Sigmoid colon (tissue), 6 donors: ENCODE measurements at regions not wholly inside any gene's neighbourhood (a gene's known extent, or its start where the extent isn't known, plus 50 kb on each side); places are given as distances from the start of the nearest gene placed in this dataset.

ENCODE experiments used
- DNase-seq: peaks from one replicate; pipeline ENCODE4 v3.0.0-alpha.2; 2019
- H3K27ac ChIP-seq, 4 donors: fragments of 200-600 bp; sonication (generic); one replicate each; pipeline ENCODE4 v1.5.1; 2016 to 2019; ENCODE audit warnings: mild to moderate bottlenecking in 1 of 4
- H3K27me3 ChIP-seq, 3 donors: fragments of 200-600 bp; sonication (generic); one replicate each; pipeline ENCODE4 v1.5.1; 2019; ENCODE audit warnings: mild to moderate bottlenecking in 1 of 3
- H3K36me3 ChIP-seq, 4 donors: fragments of 200-600 bp; sonication (generic); one replicate each; pipeline ENCODE4 v1.5.1; 2016 to 2019
- H3K4me1 ChIP-seq, 4 donors: fragments of 200-600 bp; sonication (generic); one replicate each; pipeline ENCODE4 v1.5.1; 2017 to 2019
- H3K4me3 ChIP-seq, 4 donors: fragments of 200-600 bp; sonication (generic); one replicate each; pipeline ENCODE4 v1.5.1; 2017 to 2019; ENCODE audit warnings: mild to moderate bottlenecking in 2 of 4, moderate library complexity in 1 of 4
- H3K9me3 ChIP-seq, 4 donors: fragments of 200-600 bp in 3 of 4; sonication (generic) in 3 of 4; one replicate each; pipeline versions ENCODE4 v1.5.1 to v1.6.1; 2013 to 2019
- CTCF ChIP-seq, 4 experiments: fragments of 450-650 bp in 3 of 4; fragments of 200-600 bp in 1 of 4; IDR thresholded peaks; one replicate each; pipeline ENCODE4 v1.5.1; 2016 to 2019; ENCODE audit warnings: antibody characterized with exemption in 4 of 4, mild to moderate bottlenecking in 3 of 4, moderate library complexity in 2 of 4
- EP300 ChIP-seq, 4 donors: sonication (generic); formaldehyde crosslinking; IDR thresholded peaks; one replicate each; pipeline ENCODE4 v1.6.1; 2017; ENCODE audit warnings: antibody characterized with exemption in 4 of 4
- POLR2A ChIP-seq, 2 donors: fragments of 450-650 bp; IDR thresholded peaks; one replicate each; pipeline ENCODE4 v1.6.1; 2016; ENCODE audit warnings: antibody characterized with exemption in 2 of 2, mild to moderate bottlenecking in 2 of 2, moderate library complexity in 2 of 2
- POLR2AphosphoS5 ChIP-seq, 4 donors: sonication (generic); formaldehyde crosslinking; IDR thresholded peaks; one replicate each; pipeline ENCODE4 v1.6.1; 2017; ENCODE audit warnings: antibody characterized with exemption in 4 of 4
- WGBS, 2 donors: extraction: QIAGEN DNeasy Blood & Tissue Kit; methylation state at CpG; one replicate each; pipeline ENCODE4 v1.1.7; 2013; 5-methylcytosine and 5-hydroxymethylcytosine counted together
- intact Hi-C: fragments of 100-400 bp; cut with DNase I; formaldehyde crosslinking; loops from one replicate; pipeline ENCODE4 v1.15.1; 2023
- donor health status: healthy with polysubstance abuse.
- donor health status: healthy.

GRCh38 chr18:43797347-43797746, 520.1 kb upstream of the SYT4 start:
- intact Hi-C loops = no loop called here
- Histone ChIP-seq H3K36me3 (no peaks in the 10 kb centered on the region), H3K4me3 (no peak overlapping the region), H3K27me3 (no peaks in the 10 kb centered on the region), H3K4me1 (no peaks in the 10 kb centered on the region), H3K9me3 (no peaks in the 10 kb centered on the region), H3K27ac (no peak overlapping the region)
- TF ChIP-seq POLR2A (IDR thresholded peaks at IDR 0.05) (no peak), CTCF (IDR thresholded peaks at IDR 0.05) (no peak), EP300 (IDR thresholded peaks at IDR 0.05) (no peak), POLR2AphosphoS5 (IDR thresholded peaks at IDR 0.05) (no peak)
- no peak for DNase-seq
- 37 to 87% methylated on average over 1 of the region's 1 CpG for WGBS, 2 donors

GRCh38 chr18:43800584-43800983, 523.3 kb upstream of the SYT4 start:
- Histone ChIP-seq H3K4me1 (no peaks in the 10 kb centered on the region), H3K27me3 (no peaks in the 10 kb centered on the region), H3K4me3 (no peak overlapping the region), H3K9me3 (peaks cover 0 to 4% (median 0%) of the 10 kb centered on the region in 4 donors), H3K27ac (no peak overlapping the region), H3K36me3 (no peaks in the 10 kb centered on the region)
- WGBS, 2 donors = 28 to 75% methylated on average over 4 of the region's 4 CpGs
- DNase-seq = no peak
- intact Hi-C loops = no loop called here
- TF ChIP-seq POLR2AphosphoS5 (IDR thresholded peaks at IDR 0.05) = no peak
- no peak for TF ChIP-seq EP300 (IDR thresholded peaks at IDR 0.05)
- no peak for TF ChIP-seq CTCF (IDR thresholded peaks at IDR 0.05)
- TF ChIP-seq POLR2A (IDR thresholded peaks at IDR 0.05) = no peak

- no peak for DNase-seq
- 54 to 62% methylated on average over 5 of the region's 5 CpGs for WGBS, 2 donors
- TF ChIP-seq EP300 (IDR thresholded peaks at IDR 0.05) (no peak), POLR2A (IDR thresholded peaks at IDR 0.05) (no peak), POLR2AphosphoS5 (IDR thresholded peaks at IDR 0.05) (no peak), CTCF (IDR thresholded peaks at IDR 0.05) (no peak)
- H3K9me3 ChIP-seq = peaks cover 0 to 4% (median 0%) of the 10 kb centered on the region in 4 donors
- H3K4me3 ChIP-seq = no peak overlapping the region
- no peaks in the 10 kb centered on the region for H3K4me1 ChIP-seq
- H3K27me3 ChIP-seq = no peaks in the 10 kb centered on the region
- intact Hi-C loops = no loop called here
- no peak overlapping the region for H3K27ac ChIP-seq
- no peaks in the 10 kb centered on the region for H3K36me3 ChIP-seq
These were observed 528.4 kb upstream of the SYT4 start for GRCh38 chr18:43805646-43806194.

GRCh38 chr18:43812627-43813026, 535.3 kb upstream of the SYT4 start:
- 89 to 94% methylated on average over 1 of the region's 1 CpG for WGBS, 2 donors
- Histone ChIP-seq H3K36me3 (no peaks in the 10 kb centered on the region), H3K27ac (no peak overlapping the region), H3K9me3 (peaks cover 0 to 6% (median 0%) of the 10 kb centered on the region in 4 donors), H3K4me3 (no peak overlapping the region), H3K4me1 (no peaks in the 10 kb centered on the region), H3K27me3 (no peaks in the 10 kb centered on the region)
- no peak for DNase-seq
- no peak for TF ChIP-seq CTCF (IDR thresholded peaks at IDR 0.05)
- TF ChIP-seq EP300 (IDR thresholded peaks at IDR 0.05) = no peak
- no peak for TF ChIP-seq POLR2AphosphoS5 (IDR thresholded peaks at IDR 0.05)
- no peak for TF ChIP-seq POLR2A (IDR thresholded peaks at IDR 0.05)
- intact Hi-C loops = no loop called here

- Histone ChIP-seq H3K27ac (no peak overlapping the region), H3K9me3 (peaks cover 0 to 6% (median 0%) of the 10 kb centered on the region in 4 donors), H3K36me3 (no peaks in the 10 kb centered on the region), H3K27me3 (no peaks in the 10 kb centered on the region), H3K4me3 (no peak overlapping the region), H3K4me1 (no peaks in the 10 kb centered on the region)
- DNase-seq = no peak
- WGBS, 2 donors = 61 to 69% methylated on average over 1 of the region's 1 CpG
- TF ChIP-seq POLR2A (IDR thresholded peaks at IDR 0.05) (no peak), POLR2AphosphoS5 (IDR thresholded peaks at IDR 0.05) (no peak), EP300 (IDR thresholded peaks at IDR 0.05) (no peak), CTCF (IDR thresholded peaks at IDR 0.05) (no peak)
- intact Hi-C loops = no loop called here
These were observed 542.1 kb upstream of the SYT4 start for GRCh38 chr18:43819397-43819796.
